ENCODE measurements at regions not wholly inside any gene's neighbourhood (a gene's known extent, or its start where the extent isn't known, plus 50 kb on each side); places are given as distances from the start of the nearest gene placed in this dataset.

DNA sequence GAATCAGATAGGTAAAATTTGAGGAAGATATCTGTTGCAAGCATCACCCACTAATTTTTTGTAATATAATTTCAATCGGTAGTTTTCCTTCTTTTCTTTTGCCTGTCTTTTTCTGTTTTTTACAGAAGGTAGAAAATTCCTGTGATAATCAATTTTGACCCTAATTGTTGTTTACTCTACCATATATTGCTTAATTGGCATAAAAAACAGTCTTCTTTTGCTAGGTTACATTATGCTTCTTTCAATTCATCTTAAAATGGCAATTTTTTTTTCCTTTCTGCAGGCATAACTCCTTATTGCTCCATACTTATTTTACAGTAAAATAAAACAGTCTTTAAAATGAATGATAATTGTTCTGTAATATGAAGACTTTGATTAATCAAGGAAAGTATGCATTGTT is 286.2 kb upstream of the LRP1B start:
- Histone ChIP-seq H2AFZ (ENCODE audit: insufficient read depth, low read depth, low read length, poor library complexity, severe bottlenecking) (no peak overlapping the region), H3K36me3 (replicated peaks in 1 of 2; ENCODE audit: control extremely low read depth in 1 of 2, control insufficient read depth in 1 of 2, extremely low read depth in 1 of 2, insufficient read depth in 2 of 2, low read length in 1 of 2) (no peaks in the 10 kb centered on the region), H3K27me3 (replicated peaks in 1 of 4; ENCODE audit: control extremely low read depth in 1 of 4, control insufficient read depth in 3 of 4, insufficient read depth in 4 of 4, low read length in 3 of 4) (no peaks in the 10 kb centered on the region), H3K27ac (ENCODE audit: low read length in 2 of 2) (no peak overlapping the region), H3K9ac (ENCODE audit: low read length) (no peak overlapping the region), H3K79me2 (ENCODE audit: control insufficient read depth, insufficient read depth, low read length) (no peaks in the 10 kb centered on the region), H3K4me1 (ENCODE audit: control insufficient read depth in 2 of 2, insufficient read depth in 2 of 2, low read length in 2 of 2) (no peaks in the 10 kb centered on the region), H3K9me3 (ENCODE audit: control extremely low read depth in 1 of 3, control insufficient read depth in 2 of 3, insufficient read depth in 1 of 3, low read length in 2 of 3) (no peaks in the 10 kb centered on the region), H3K4me2 (replicated peaks; ENCODE audit: low read depth, low read length, poor library complexity, severe bottlenecking) (no peak overlapping the region), H4K20me1 (ENCODE audit: control insufficient read depth, insufficient read depth, low read length, poor library complexity, severe bottlenecking) (no peaks in the 10 kb centered on the region), H3K4me3 (ENCODE audit: control extremely low read depth in 1 of 5, extremely low read depth in 1 of 5, insufficient read depth in 1 of 5, low read depth in 2 of 5, low read length in 4 of 5) (no peak overlapping the region)
- intact Hi-C loops (cut with micrococcal nuclease): no loop called here
- no peak for DNase-seq
- POLR2A ChIA-PET: no interaction called here
- Mint-ChIP-seq H3K27ac (no peak overlapping the region), H3K27me3 (no peaks in the 10 kb centered on the region), H3K9me3 (ENCODE audit: insufficient read depth) (no peaks in the 10 kb centered on the region), H3K4me1 (no peaks in the 10 kb centered on the region), H3K4me3 (no peak overlapping the region)
- CTCF ChIA-PET: no interaction called here
- ATAC-seq (ENCODE audit: low read depth): no peak
- WGBS (ENCODE audit: insufficient coverage): no CpG with 5 or more reads among the region's 1 CpG
- TF ChIP-seq, protein P1, sequence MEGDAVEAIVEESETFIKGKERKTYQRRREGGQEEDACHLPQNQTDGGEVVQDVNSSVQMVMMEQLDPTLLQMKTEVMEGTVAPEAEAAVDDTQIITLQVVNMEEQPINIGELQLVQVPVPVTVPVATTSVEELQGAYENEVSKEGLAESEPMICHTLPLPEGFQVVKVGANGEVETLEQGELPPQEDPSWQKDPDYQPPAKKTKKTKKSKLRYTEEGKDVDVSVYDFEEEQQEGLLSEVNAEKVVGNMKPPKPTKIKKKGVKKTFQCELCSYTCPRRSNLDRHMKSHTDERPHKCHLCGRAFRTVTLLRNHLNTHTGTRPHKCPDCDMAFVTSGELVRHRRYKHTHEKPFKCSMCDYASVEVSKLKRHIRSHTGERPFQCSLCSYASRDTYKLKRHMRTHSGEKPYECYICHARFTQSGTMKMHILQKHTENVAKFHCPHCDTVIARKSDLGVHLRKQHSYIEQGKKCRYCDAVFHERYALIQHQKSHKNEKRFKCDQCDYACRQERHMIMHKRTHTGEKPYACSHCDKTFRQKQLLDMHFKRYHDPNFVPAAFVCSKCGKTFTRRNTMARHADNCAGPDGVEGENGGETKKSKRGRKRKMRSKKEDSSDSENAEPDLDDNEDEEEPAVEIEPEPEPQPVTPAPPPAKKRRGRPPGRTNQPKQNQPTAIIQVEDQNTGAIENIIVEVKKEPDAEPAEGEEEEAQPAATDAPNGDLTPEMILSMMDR (IDR thresholded peaks at IDR 0.05): no peak
- no peak for TF ChIP-seq EZH2 (IDR thresholded peaks at IDR 0.05; ENCODE audit: borderline replicate concordance, insufficient read depth, low read depth, low read length, poor library complexity, severe bottlenecking)

GRCh38 chr2:142415461-142415860 is 284.6 kb upstream of the LRP1B start:
- H3K4me1 Mint-ChIP-seq: no peaks in the 10 kb centered on the region
- no peaks in the 10 kb centered on the region for H3K9me3 Mint-ChIP-seq (ENCODE audit: insufficient read depth)
- 68% methylated on average over 3 of the region's 3 CpGs for WGBS (ENCODE audit: insufficient coverage)
- intact Hi-C loops (cut with micrococcal nuclease): no loop called here
- POLR2A ChIA-PET: no interaction called here
- no peaks in the 10 kb centered on the region for H3K79me2 ChIP-seq (ENCODE audit: control insufficient read depth, insufficient read depth, low read length)
- no peak overlapping the region for H3K27ac ChIP-seq (ENCODE audit: low read length in 2 of 2)
- H3K4me1 ChIP-seq (ENCODE audit: control insufficient read depth in 2 of 2, insufficient read depth in 2 of 2, low read length in 2 of 2): no peaks in the 10 kb centered on the region
- H3K4me3 ChIP-seq (ENCODE audit: control extremely low read depth in 1 of 5, extremely low read depth in 1 of 5, insufficient read depth in 1 of 5, low read depth in 2 of 5, low read length in 4 of 5): no peak overlapping the region
- no peak overlapping the region for H3K27ac Mint-ChIP-seq
- no peak overlapping the region for H2AFZ ChIP-seq (ENCODE audit: insufficient read depth, low read depth, low read length, poor library complexity, severe bottlenecking)
- H3K9ac ChIP-seq (ENCODE audit: low read length): no peak overlapping the region
- no peak overlapping the region for H3K4me2 ChIP-seq (replicated peaks; ENCODE audit: low read depth, low read length, poor library complexity, severe bottlenecking)
- no peak for TF ChIP-seq EZH2 (IDR thresholded peaks at IDR 0.05; ENCODE audit: borderline replicate concordance, insufficient read depth, low read depth, low read length, poor library complexity, severe bottlenecking)
- TF ChIP-seq, protein P1 (IDR thresholded peaks at IDR 0.05): no peak
- no peaks in the 10 kb centered on the region for H4K20me1 ChIP-seq (ENCODE audit: control insufficient read depth, insufficient read depth, low read length, poor library complexity, severe bottlenecking)
- no peaks in the 10 kb centered on the region for H3K9me3 ChIP-seq (ENCODE audit: control extremely low read depth in 1 of 3, control insufficient read depth in 2 of 3, insufficient read depth in 1 of 3, low read length in 2 of 3)
- CTCF ChIA-PET: no interaction called here
- no peaks in the 10 kb centered on the region for H3K27me3 ChIP-seq (replicated peaks in 1 of 4; ENCODE audit: control extremely low read depth in 1 of 4, control insufficient read depth in 3 of 4, insufficient read depth in 4 of 4, low read length in 3 of 4)
- no peaks in the 10 kb centered on the region for H3K27me3 Mint-ChIP-seq
- DNase-seq: no peak
- no peaks in the 10 kb centered on the region for H3K36me3 ChIP-seq (replicated peaks in 1 of 2; ENCODE audit: control extremely low read depth in 1 of 2, control insufficient read depth in 1 of 2, extremely low read depth in 1 of 2, insufficient read depth in 2 of 2, low read length in 1 of 2)
- ATAC-seq (ENCODE audit: low read depth): no peak
- no peak overlapping the region for H3K4me3 Mint-ChIP-seq

Measured in B cell (primary cell).